PC-3 (cell line): ENCODE measurements at regions not wholly inside any gene's neighbourhood (a gene's known extent, or its start where the extent isn't known, plus 50 kb on each side); places are given as distances from the start of the nearest gene placed in this dataset.

Experiments used
- ATAC-seq: fragments of 200-7000 bp; cut with Tn5 transposase; 2 replicates; pipeline ENCODE4 v1.9.1; 2020; ENCODE audit warnings: mild to moderate bottlenecking, moderate library complexity
- BruUV-seq: library from RNA; stranded (reverse); fragments of 400-500 nt; replicated peaks from 2 replicates; lab custom pipeline; 2021; lab: Mats Ljungman, UMichigan
- CTCF ChIA-PET: fragments of 300-600 bp; sonication (Branson Sonifier 250); formaldehyde crosslinking; loops from one replicate; lab custom pipeline; 2022; ENCODE audit warnings: antibody characterized with exemption; lab: Charles Lee
- POLR2A ChIA-PET: fragments of 300-600 bp; sonication (Branson Sonifier 250); formaldehyde crosslinking; loops from one replicate; lab custom pipeline; 2022; ENCODE audit warnings: antibody characterized with exemption; ENCODE audit not compliant: unreplicated experiment; lab: Charles Lee
- DNase-seq: peaks from one replicate; pipeline ENCODE4 v3.0.0-alpha.2; 2015
- H2AFZ ChIP-seq: fragments of 300-600 bp; sonication (generic); 2 replicates; pipeline ENCODE4 v1.6.0; 2016; ENCODE audit warnings: antibody characterized with exemption, low read length
- H3F3A ChIP-seq: fragments of 300-600 bp; sonication (generic); one replicate; pipeline ENCODE4 v1.6.0; 2017; ENCODE audit warnings: antibody characterized with exemption, low read length, control low read depth, mild to moderate bottlenecking; ENCODE audit not compliant: unreplicated experiment
- H3K27ac ChIP-seq: fragments of 300-600 bp; sonication (generic); 2 replicates; pipeline ENCODE4 v1.5.1; 2016; ENCODE audit warnings: mild to moderate bottlenecking, low read length
- H3K27me3 ChIP-seq: fragments of 300-600 bp; sonication (generic); 2 replicates; pipeline ENCODE4 v1.6.1; 2016; ENCODE audit warnings: low read length, mixed read lengths
- H3K36me3 ChIP-seq: fragments of 300-600 bp; sonication (generic); 2 replicates; pipeline ENCODE4 v1.6.1; 2016; ENCODE audit warnings: low read depth, mixed run types, low read length, mixed read lengths
- H3K4me1 ChIP-seq: fragments of 300-600 bp; sonication (generic); 2 replicates; pipeline ENCODE4 v1.5.1; 2016; ENCODE audit warnings: low read length; ENCODE audit not compliant: insufficient read depth
- H3K4me2 ChIP-seq: fragments of 300-600 bp; sonication (generic); 2 replicates; pipeline ENCODE4 v1.6.0; 2016; ENCODE audit warnings: low read length
- H3K4me3 ChIP-seq: fragments of 300-600 bp; sonication (generic); 2 replicates; pipeline ENCODE4 v1.5.1; 2016; ENCODE audit warnings: mild to moderate bottlenecking, low read length, mixed read lengths
- H3K79me2 ChIP-seq: fragments of 300-600 bp; sonication (generic); 2 replicates; pipeline ENCODE4 v1.6.1; 2017; ENCODE audit warnings: low read length, mixed read lengths
- H3K9ac ChIP-seq: fragments of 300-600 bp; sonication (generic); 2 replicates; pipeline ENCODE4 v1.6.0; 2016; ENCODE audit warnings: mild to moderate bottlenecking, low read length
- H3K9me2 ChIP-seq: fragments of 300-600 bp; sonication (generic); replicated peaks from 2 replicates; pipeline ENCODE4 v1.6.1; 2016; ENCODE audit warnings: mixed run types, low read length, mixed read lengths
- H3K9me3 ChIP-seq: fragments of 300-600 bp; sonication (generic); 2 replicates; pipeline ENCODE4 v1.6.1; 2016; ENCODE audit warnings: low read length, mixed read lengths
- H4K20me1 ChIP-seq: fragments of 300-600 bp; sonication (generic); 2 replicates; pipeline ENCODE4 v1.6.1; 2016; ENCODE audit warnings: low read length, mixed read lengths
- CTCF ChIP-seq: fragments of 300-600 bp; sonication (generic); conservative IDR thresholded peaks from 2 replicates; pipeline ENCODE4 v1.5.1; 2017; ENCODE audit warnings: antibody characterized with exemption, low read depth, mild to moderate bottlenecking, low read length
- EZH2 ChIP-seq: fragments of 300-600 bp; sonication (generic); IDR thresholded peaks from one replicate; pipeline ENCODE4 v1.6.1; 2017; ENCODE audit warnings: antibody characterized with exemption, mild to moderate bottlenecking, low read length; ENCODE audit not compliant: unreplicated experiment
- EZH2phosphoT487 ChIP-seq: fragments of 300-600 bp; sonication (generic); IDR thresholded peaks from 2 replicates; pipeline ENCODE4 v1.6.1; 2018; ENCODE audit warnings: mild to moderate bottlenecking, antibody characterized with exemption, low read length, borderline replicate concordance
- intact Hi-C: fragments of 100-400 bp; cut with micrococcal nuclease; formaldehyde crosslinking; loops from 2 replicates; pipeline ENCODE4 v1.9.0; 2023

- no peaks in the 10 kb centered on the region for H4K20me1 ChIP-seq
- no peaks in the 10 kb centered on the region for H3K27me3 ChIP-seq
- H3K9ac ChIP-seq, result no peak overlapping the region
- no peaks in the 10 kb centered on the region for H3K79me2 ChIP-seq
- H3K4me3 ChIP-seq, result no peak overlapping the region
- intact Hi-C loops, result no loop called here
- BruUV-seq, result no TSS peak
- H3K4me2 ChIP-seq, result no peak overlapping the region
- H2AFZ ChIP-seq, result no peak overlapping the region
- no peak for DNase-seq
- H3K36me3 ChIP-seq, result no peaks in the 10 kb centered on the region
- H3F3A ChIP-seq, result no peaks in the 10 kb centered on the region
- no peaks in the 10 kb centered on the region for H3K9me2 ChIP-seq
- ChIA-PET CTCF (no interaction called here), POLR2A (no interaction called here)
- ATAC-seq, result no peak
- peaks cover 11% of the 10 kb centered on the region; the same call in 1 of the 2 replicates for H3K9me3 ChIP-seq
- no peaks in the 10 kb centered on the region for H3K4me1 ChIP-seq
- no peak overlapping the region for H3K27ac ChIP-seq
- TF ChIP-seq EZH2phosphoT487 (no peak), CTCF (no peak), EZH2 (no peak)
Measured at GRCh38 chr3:6142707-6143106, 718.2 kb upstream of the GRM7 start.

- no peak for ATAC-seq
- Histone ChIP-seq H3K79me2 (no peaks in the 10 kb centered on the region), H3K36me3 (no peaks in the 10 kb centered on the region), H2AFZ (no peak overlapping the region), H3K4me1 (no peaks in the 10 kb centered on the region), H3F3A (no peaks in the 10 kb centered on the region), H3K4me2 (no peak overlapping the region), H3K9me2 (no peaks in the 10 kb centered on the region), H3K9me3 (peaks cover 6% of the 10 kb centered on the region; the same call in 1 of the 2 replicates), H3K4me3 (no peak overlapping the region), H3K27ac (no peak overlapping the region), H4K20me1 (no peaks in the 10 kb centered on the region), H3K9ac (no peak overlapping the region), H3K27me3 (no peaks in the 10 kb centered on the region)
- BruUV-seq, result no TSS peak
- intact Hi-C loops, result no loop called here
- ChIA-PET CTCF (no interaction called here), POLR2A (no interaction called here)
- DNase-seq, result no peak
- TF ChIP-seq EZH2, result no peak
- no peak for TF ChIP-seq CTCF
- TF ChIP-seq EZH2phosphoT487, result no peak
Measured at GRCh38 chr3:6147883-6148282, 713.0 kb upstream of the GRM7 start.

GRCh38 chr3:6155650-6156338 lies 705.1 kb upstream of the GRM7 start:
- DNase-seq (no peak), ATAC-seq (no peak)
- H3K27ac ChIP-seq, result no peak overlapping the region
- TF ChIP-seq CTCF (no peak), EZH2 (no peak), EZH2phosphoT487 (no peak)
- no peak overlapping the region for H3K4me3 ChIP-seq
- no TSS peak for BruUV-seq
- no peaks in the 10 kb centered on the region for H3F3A ChIP-seq
- no peaks in the 10 kb centered on the region for H3K9me2 ChIP-seq
- H3K27me3 ChIP-seq, result 0 out of 2 replicates have a peak, but pooled peaks cover 4% of the 10 kb centered on the region
- no peaks in the 10 kb centered on the region for H3K79me2 ChIP-seq
- no peaks in the 10 kb centered on the region for H4K20me1 ChIP-seq
- CTCF ChIA-PET, result no interaction called here
- POLR2A ChIA-PET, result no interaction called here
- H2AFZ ChIP-seq, result no peak overlapping the region
- no peak overlapping the region for H3K4me2 ChIP-seq
- H3K36me3 ChIP-seq, result no peaks in the 10 kb centered on the region
- intact Hi-C loops, result no loop called here
- H3K9ac ChIP-seq, result no peak overlapping the region
- H3K9me3 ChIP-seq, result 0 out of 2 replicates have a peak, but pooled peaks cover 6% of the 10 kb centered on the region
- H3K4me1 ChIP-seq, result no peaks in the 10 kb centered on the region
